DND-41 (cell line): ENCODE measurements at regions not wholly inside any gene's neighbourhood (a gene's known extent, or its start where the extent isn't known, plus 50 kb on each side); places are given as distances from the start of the nearest gene placed in this dataset.

Source experiments
- ATAC-seq: fragments of 200-7000 bp; cut with Tn5 transposase; 3 replicates; pipeline ENCODE4 v1.9.1; 2021; ENCODE audit warnings: low read depth; ENCODE audit not compliant: insufficient read depth
- DNase-seq: peaks from one replicate; pipeline ENCODE4 v3.0.0-alpha.2; 2020
- H2AFZ ChIP-seq: 2 replicates; pipeline ENCODE4 v1.6.0; 2012; ENCODE audit warnings: low read depth, low read length
- H3K27ac ChIP-seq: 2 replicates; pipeline ENCODE4 v1.5.1; 2012; ENCODE audit warnings: low read length, inconsistent platforms
- H3K27me3 ChIP-seq: fragments of 200-600 bp; sonication (generic); 2 replicates; pipeline ENCODE4 v1.6.0; 2012; ENCODE audit warnings: low read length, mild to moderate bottlenecking, inconsistent platforms; ENCODE audit not compliant: insufficient read depth, poor library complexity
- H3K36me3 ChIP-seq: 2 replicates; pipeline ENCODE4 v1.5.1; 2012; ENCODE audit warnings: low read length, inconsistent platforms; ENCODE audit not compliant: insufficient read depth
- H3K4me1 ChIP-seq: 2 replicates; pipeline ENCODE4 v1.5.1; 2012; ENCODE audit warnings: mild to moderate bottlenecking, low read length; ENCODE audit not compliant: insufficient read depth
- H3K4me2 ChIP-seq: 2 replicates; pipeline ENCODE4 v1.6.0; 2012; ENCODE audit warnings: mild to moderate bottlenecking, moderate library complexity, low read length, inconsistent platforms; ENCODE audit not compliant: insufficient read depth
- H3K4me3 ChIP-seq, 2 experiments: fragments of 200-600 bp in 1 of 2; shearing (Covaris generic) in 1 of 2; 2 replicates each; pipeline ENCODE4 v1.5.1; 2012 to 2016; ENCODE audit warnings: inconsistent platforms in 2 of 2, low read length in 2 of 2, mild to moderate bottlenecking in 2 of 2, low read depth in 1 of 2, moderate library complexity in 1 of 2
- H3K79me2 ChIP-seq: 2 replicates; pipeline ENCODE4 v1.6.0; 2012; ENCODE audit warnings: low read length, inconsistent platforms; ENCODE audit not compliant: insufficient read depth
- H3K9ac ChIP-seq: 2 replicates; pipeline ENCODE4 v1.6.0; 2012; ENCODE audit warnings: low read depth, mild to moderate bottlenecking, inconsistent platforms, low read length, moderate library complexity
- H3K9me3 ChIP-seq: 2 replicates; pipeline ENCODE4 v1.5.1; 2012; ENCODE audit warnings: low read length, moderate library complexity, mild to moderate bottlenecking, inconsistent platforms; ENCODE audit not compliant: insufficient read depth, severe bottlenecking
- H4K20me1 ChIP-seq: 2 replicates; pipeline ENCODE4 v1.6.0; 2012; ENCODE audit warnings: low read length; ENCODE audit not compliant: insufficient read depth
- CTCF ChIP-seq: IDR thresholded peaks from 2 replicates; pipeline ENCODE4 v1.5.1; 2012; ENCODE audit warnings: borderline replicate concordance, low read length, moderate library complexity, mild to moderate bottlenecking; ENCODE audit not compliant: poor library complexity, severe bottlenecking; ENCODE audit errors: extremely low read depth
- EZH2 ChIP-seq: IDR thresholded peaks from 3 replicates; pipeline ENCODE4 v1.6.1; 2012; ENCODE audit warnings: borderline replicate concordance, low read depth, mild to moderate bottlenecking, moderate library complexity, low read length, inconsistent platforms; ENCODE audit not compliant: severe bottlenecking

GRCh38 chrX:8090482-8090881, 80.6 kb downstream of the VCX2 start:
- Histone ChIP-seq H2AFZ (no peak overlapping the region), H3K4me1 (no peaks in the 10 kb centered on the region), H3K36me3 (no peaks in the 10 kb centered on the region), H3K79me2 (no peaks in the 10 kb centered on the region), H3K4me2 (no peak overlapping the region), H4K20me1 (no peaks in the 10 kb centered on the region), H3K9me3 (no peaks in the 10 kb centered on the region), H3K27me3 (peaks cover 5% of the 10 kb centered on the region), H3K4me3 (no peak overlapping the region), H3K9ac (no peak overlapping the region), H3K27ac (no peak overlapping the region)
- TF ChIP-seq CTCF (no peak), EZH2 (no peak)
- DNase-seq (no peak), ATAC-seq (no peak)

GRCh38 chrX:8089141-8089540, 81.9 kb downstream of the VCX2 start:
- TF ChIP-seq EZH2 (no peak), CTCF (no peak)
- H3K4me1 ChIP-seq: no peaks in the 10 kb centered on the region
- no peak for DNase-seq
- no peak overlapping the region for H3K27ac ChIP-seq
- no peak overlapping the region for H2AFZ ChIP-seq
- no peak for ATAC-seq
- no peak overlapping the region for H3K4me3 ChIP-seq
- H3K9ac ChIP-seq: no peak overlapping the region
- H4K20me1 ChIP-seq: no peaks in the 10 kb centered on the region
- H3K79me2 ChIP-seq: no peaks in the 10 kb centered on the region
- H3K27me3 ChIP-seq: peaks cover 5% of the 10 kb centered on the region
- no peaks in the 10 kb centered on the region for H3K36me3 ChIP-seq
- no peak overlapping the region for H3K4me2 ChIP-seq
- H3K9me3 ChIP-seq: no peaks in the 10 kb centered on the region

- Histone ChIP-seq H3K9ac (no peak overlapping the region), H3K4me2 (no peak overlapping the region), H3K27me3 (peaks cover 5% of the 10 kb centered on the region), H3K4me3 (no peak overlapping the region), H3K79me2 (no peaks in the 10 kb centered on the region), H3K4me1 (no peaks in the 10 kb centered on the region), H3K9me3 (no peaks in the 10 kb centered on the region), H3K27ac (no peak overlapping the region), H3K36me3 (no peaks in the 10 kb centered on the region), H2AFZ (no peak overlapping the region), H4K20me1 (no peaks in the 10 kb centered on the region)
- ATAC-seq (no peak), DNase-seq (no peak)
- TF ChIP-seq CTCF: no peak
- no peak for TF ChIP-seq EZH2
Measured at GRCh38 chrX:8084006-8084405, 87.1 kb downstream of the VCX2 start.

GRCh38 chrX:8083286-8083685, 87.8 kb downstream of the VCX2 start:
- ATAC-seq (no peak), DNase-seq (no peak)
- TF ChIP-seq CTCF (no peak), EZH2 (no peak)
- Histone ChIP-seq H3K9me3 (no peaks in the 10 kb centered on the region), H3K9ac (no peak overlapping the region), H3K4me2 (no peak overlapping the region), H4K20me1 (no peaks in the 10 kb centered on the region), H3K27ac (no peak overlapping the region), H3K36me3 (no peaks in the 10 kb centered on the region), H3K4me3 (no peak overlapping the region), H2AFZ (no peak overlapping the region), H3K4me1 (no peaks in the 10 kb centered on the region), H3K79me2 (no peaks in the 10 kb centered on the region), H3K27me3 (peaks cover 5% of the 10 kb centered on the region)
